Type B pancreatic cell (in vitro differentiated cells): ENCODE measurements at regions not wholly inside any gene's neighbourhood (a gene's known extent, or its start where the extent isn't known, plus 50 kb on each side); places are given as distances from the start of the nearest gene placed in this dataset.
"Not testable (repeated sequence)": the region's sequence is repeated elsewhere in the genome, so short reads cannot be mapped to it uniquely, and the experiment has no call there.

Experiments
- DNase-seq: peaks from one replicate; pipeline ENCODE4 v3.0.0; 2021; ENCODE audit warnings: mixed read lengths; ENCODE audit not compliant: unreplicated experiment; ENCODE audit errors: extremely low spot score
- H3K27ac Mint-ChIP-seq: 2 replicates; pipeline ENCODE4 v1.8.0; 2021; ENCODE audit warnings: mild to moderate bottlenecking, mixed read lengths
- H3K27me3 Mint-ChIP-seq: 2 replicates; pipeline ENCODE4 v1.8.0; 2021; ENCODE audit warnings: mixed read lengths
- H3K36me3 Mint-ChIP-seq: 2 replicates; pipeline ENCODE4 v1.8.0; 2021; ENCODE audit warnings: mixed read lengths
- H3K4me1 Mint-ChIP-seq: one replicate; pipeline ENCODE4 v1.8.0; 2021; ENCODE audit warnings: mixed read lengths; ENCODE audit not compliant: unreplicated experiment
- H3K4me3 Mint-ChIP-seq: 2 replicates; pipeline ENCODE4 v1.8.0; 2021; ENCODE audit warnings: mild to moderate bottlenecking, mixed read lengths
- H3K9me3 Mint-ChIP-seq: 2 replicates; pipeline ENCODE4 v1.8.0; 2021; ENCODE audit warnings: mixed read lengths
- CTCF ChIP-seq: fragments of 200-600 bp; sonication (generic); conservative IDR thresholded peaks from 2 replicates; pipeline ENCODE4 v1.5.0; 2021; ENCODE audit warnings: antibody characterized with exemption, mild to moderate bottlenecking

GRCh38 chr9:90074316-90074962, 469.6 kb downstream of the GADD45G start:
- no peaks in the 10 kb centered on the region for H3K4me1 Mint-ChIP-seq
- TF ChIP-seq CTCF = no peak
- H3K27me3 Mint-ChIP-seq = peaks cover 16% of the 10 kb centered on the region
- no peaks in the 10 kb centered on the region for H3K36me3 Mint-ChIP-seq
- no peaks in the 10 kb centered on the region for H3K9me3 Mint-ChIP-seq
- DNase-seq = no peak
- no peak overlapping the region for H3K27ac Mint-ChIP-seq
- H3K4me3 Mint-ChIP-seq = no peak overlapping the region

- peaks cover 25% of the 10 kb centered on the region for H3K27me3 Mint-ChIP-seq
- not testable (repeated sequence) for DNase-seq, H3K4me3 Mint-ChIP-seq, H3K36me3 Mint-ChIP-seq, H3K27ac Mint-ChIP-seq, H3K9me3 Mint-ChIP-seq, H3K4me1 Mint-ChIP-seq
Observed at GRCh38 chr9:90077598-90077997, 472.8 kb downstream of the GADD45G start.

GRCh38 chr9:90078988-90079421, 474.2 kb downstream of the GADD45G start:
- no peak overlapping the region for H3K4me3 Mint-ChIP-seq
- H3K9me3 Mint-ChIP-seq = no peaks in the 10 kb centered on the region
- no peak for DNase-seq
- H3K27ac Mint-ChIP-seq = no peak overlapping the region
- H3K4me1 Mint-ChIP-seq = no peaks in the 10 kb centered on the region
- no peak for TF ChIP-seq CTCF
- peaks cover 25% of the 10 kb centered on the region for H3K27me3 Mint-ChIP-seq
- no peaks in the 10 kb centered on the region for H3K36me3 Mint-ChIP-seq

- peaks cover 5% of the 10 kb centered on the region for H3K4me1 Mint-ChIP-seq
- peak overlapping the region; percentile 56 for H3K27ac Mint-ChIP-seq
- no peak overlapping the region for H3K4me3 Mint-ChIP-seq
- H3K36me3 Mint-ChIP-seq = no peaks in the 10 kb centered on the region
- no peaks in the 10 kb centered on the region for H3K9me3 Mint-ChIP-seq
- no peak for DNase-seq
- peaks cover 7% of the 10 kb centered on the region for H3K27me3 Mint-ChIP-seq
- no peak for TF ChIP-seq CTCF
Observed at GRCh38 chr9:90085633-90086032, 480.8 kb downstream of the GADD45G start.

GRCh38 chr9:90086101-90086511, 481.3 kb downstream of the GADD45G start:
- H3K36me3 Mint-ChIP-seq = no peaks in the 10 kb centered on the region
- no peak for TF ChIP-seq CTCF
- H3K4me1 Mint-ChIP-seq = peaks cover 5% of the 10 kb centered on the region
- peaks cover 3% of the 10 kb centered on the region for H3K27me3 Mint-ChIP-seq
- H3K27ac Mint-ChIP-seq = peak overlapping the region; percentile 56
- no peaks in the 10 kb centered on the region for H3K9me3 Mint-ChIP-seq
- DNase-seq = no peak
- H3K4me3 Mint-ChIP-seq = no peak overlapping the region

- no peak overlapping the region for H3K4me3 Mint-ChIP-seq
Observed at GRCh38 chr9:90088434-90088833, 483.6 kb downstream of the GADD45G start.

More at GRCh38 chr9:90088434-90088833, 483.6 kb downstream of the GADD45G start:
- no peak for DNase-seq
- Mint-ChIP-seq H3K27ac (no peak overlapping the region), H3K4me1 (peaks cover 5% of the 10 kb centered on the region), H3K36me3 (no peaks in the 10 kb centered on the region), H3K9me3 (no peaks in the 10 kb centered on the region), H3K27me3 (peaks cover 2% of the 10 kb centered on the region)
- TF ChIP-seq CTCF = no peak
